Endothelial cell of umbilical vein (primary cell): ENCODE measurements at regions not wholly inside any gene's neighbourhood (a gene's known extent, or its start where the extent isn't known, plus 50 kb on each side); places are given as distances from the start of the nearest gene placed in this dataset.

Source experiments
- BruUV-seq: library from RNA; stranded (reverse); fragments of 400-500 nt; replicated peaks from 2 replicates; lab custom pipeline; 2021; lab: Mats Ljungman, UMichigan
- CTCF ChIA-PET: fragments of 300-600, 350-600 bp; sonication (Branson Sonifier 250); formaldehyde crosslinking; loops from one replicate; lab custom pipeline; 2021; ENCODE audit warnings: antibody characterized with exemption, inconsistent platforms; lab: Charles Lee
- POLR2A ChIA-PET: fragments of 300-600, 350-600 bp; sonication (Branson Sonifier 250); formaldehyde crosslinking; loops from one replicate; lab custom pipeline; 2021; ENCODE audit warnings: antibody characterized with exemption, inconsistent platforms; lab: Charles Lee
- DNase-seq: peaks from one replicate; pipeline ENCODE4 v3.0.0-alpha.2; 2011; ENCODE audit warnings: low read depth, low spot score
- FAIRE-seq: peaks from 2 replicates; lab custom pipeline; 2011; peaks lifted over from hg19 to GRCh38; lab: Jason Lieb, UNC
- H2AFZ ChIP-seq: 2 replicates; pipeline ENCODE4 v1.6.0; 2012; ENCODE audit warnings: low read depth, low read length, control low read depth, inconsistent platforms
- H3K27ac ChIP-seq: 2 replicates; pipeline ENCODE4 v1.5.1; 2011; ENCODE audit warnings: low read depth, mild to moderate bottlenecking, control low read depth, low read length, moderate library complexity; ENCODE audit not compliant: insufficient read depth
- H3K27me3 ChIP-seq, 2 experiments: 2 replicates each; pipeline versions ENCODE4 v1.6.0 to v1.6.1; 2011; ENCODE audit warnings: low read length in 2 of 2, mixed read lengths in 1 of 2; ENCODE audit not compliant: control insufficient read depth in 2 of 2, insufficient read depth in 2 of 2
- H3K36me3 ChIP-seq, 2 experiments: 2 replicates in 1 of 2; 3 replicates in 1 of 2; pipeline ENCODE4 v1.5.1; 2011; ENCODE audit warnings: low read length in 2 of 2, mild to moderate bottlenecking in 1 of 2, moderate library complexity in 1 of 2; ENCODE audit not compliant: control insufficient read depth in 2 of 2, insufficient read depth in 2 of 2; ENCODE audit errors: extremely low read depth in 1 of 2
- H3K4me1 ChIP-seq: 3 replicates; pipeline ENCODE4 v1.5.1; 2011; ENCODE audit warnings: mild to moderate bottlenecking, low read length; ENCODE audit not compliant: control insufficient read depth, insufficient read depth; ENCODE audit errors: extremely low read depth
- H3K4me2 ChIP-seq: 2 replicates; pipeline ENCODE4 v1.6.1; 2011; ENCODE audit warnings: low read length, control low read depth, mixed read lengths; ENCODE audit not compliant: insufficient read depth
- H3K4me3 ChIP-seq, 3 experiments: fragments of 200-600 bp in 1 of 3; sonication (generic), shearing (Covaris generic) in 1 of 3; replicated peaks in 1 of 3; 2 replicates each; pipeline ENCODE4 v1.5.1; 2011 to 2016; ENCODE audit warnings: control low read depth in 3 of 3, low read length in 3 of 3, mild to moderate bottlenecking in 2 of 3, inconsistent platforms in 1 of 3, low read depth in 1 of 3, moderate library complexity in 1 of 3; ENCODE audit not compliant: insufficient read depth in 1 of 3
- H3K79me2 ChIP-seq: 2 replicates; pipeline ENCODE4 v1.6.0; 2012; ENCODE audit warnings: low read length, inconsistent platforms; ENCODE audit not compliant: control insufficient read depth, insufficient read depth
- H3K9ac ChIP-seq: replicated peaks from 2 replicates; pipeline ENCODE3; 2011; ENCODE audit warnings: low read length, control low read depth; ENCODE audit not compliant: insufficient read depth; ENCODE audit errors: extremely low read depth
- H3K9me1 ChIP-seq: replicated peaks from 3 replicates; pipeline ENCODE4 v1.6.0; 2011; ENCODE audit warnings: mild to moderate bottlenecking, low read length; ENCODE audit not compliant: control insufficient read depth, insufficient read depth; ENCODE audit errors: extremely low read depth
- H3K9me3 ChIP-seq: replicated peaks from 2 replicates; pipeline ENCODE4 v1.5.1; 2012; ENCODE audit warnings: low read length, inconsistent platforms; ENCODE audit not compliant: control insufficient read depth, insufficient read depth
- H4K20me1 ChIP-seq: replicated peaks from 2 replicates; pipeline ENCODE3; 2011; ENCODE audit warnings: mild to moderate bottlenecking, low read length; ENCODE audit not compliant: control insufficient read depth, insufficient read depth; ENCODE audit errors: extremely low read depth
- CTCF ChIP-seq, 2 donors: IDR thresholded peaks; 1 replicate in 1 of 2; 2 replicates in 1 of 2; pipeline ENCODE4 v1.5.1; 2011; ENCODE audit warnings: low read length in 2 of 2, mild to moderate bottlenecking in 2 of 2, moderate library complexity in 2 of 2, control low read depth in 1 of 2, inconsistent platforms in 1 of 2, low read depth in 1 of 2; ENCODE audit not compliant: insufficient read depth in 1 of 2; ENCODE audit errors: extremely low read depth in 1 of 2
- EZH2 ChIP-seq: IDR thresholded peaks from 2 replicates; pipeline ENCODE4 v1.6.1; 2012; ENCODE audit warnings: borderline replicate concordance, low read depth, mild to moderate bottlenecking, moderate library complexity, low read length, inconsistent platforms; ENCODE audit not compliant: severe bottlenecking
- FOS ChIP-seq: IDR thresholded peaks from 2 replicates; pipeline ENCODE4 v1.6.1; 2011; ENCODE audit warnings: mild to moderate bottlenecking, low read length, moderate library complexity, borderline replicate concordance; ENCODE audit not compliant: insufficient read depth
- GATA2 ChIP-seq: IDR thresholded peaks from 2 replicates; pipeline ENCODE4 v1.7.0; 2011; ENCODE audit warnings: low read depth, mild to moderate bottlenecking, moderate library complexity, mixed read lengths, low read length; ENCODE audit not compliant: insufficient read length, insufficient read depth
- JUN ChIP-seq: IDR thresholded peaks from 2 replicates; pipeline ENCODE4 v1.6.1; 2011; ENCODE audit warnings: borderline replicate concordance, low read depth; ENCODE audit not compliant: insufficient read length, insufficient read depth
- MAX ChIP-seq: IDR thresholded peaks from 2 replicates; pipeline ENCODE4 v1.6.1; 2011; ENCODE audit not compliant: insufficient read depth, insufficient read length
- MYC ChIP-seq: IDR thresholded peaks from one replicate; pipeline ENCODE4 v1.6.1; 2011; ENCODE audit warnings: mild to moderate bottlenecking, low read depth, low read length
- POLR2A ChIP-seq: IDR thresholded peaks from 2 replicates; pipeline ENCODE4 v1.6.1; 2012; ENCODE audit warnings: low read depth, mild to moderate bottlenecking, control low read depth, low read length
- POLR2AphosphoS5 ChIP-seq: IDR thresholded peaks from 2 replicates; pipeline ENCODE4 v1.6.1; 2012; ENCODE audit warnings: low read depth, mild to moderate bottlenecking, control low read depth, low read length, moderate library complexity; ENCODE audit not compliant: insufficient read depth
- dilution Hi-C: fragments of 300-500 bp; cut with MboI; formaldehyde crosslinking; loops from one replicate; pipeline ENCODE4 v1.15.0; 2019; ENCODE audit warnings: low sequenced_read_pairs; ENCODE audit not compliant: extremely low pct_ligation_motif_present
- intact Hi-C: fragments of 100-400 bp; cut with micrococcal nuclease; formaldehyde crosslinking; loops from one replicate; pipeline ENCODE4 v1.10.0; 2022

GRCh38 chr2:215718436-215718835, 282.6 kb upstream of the FN1 start:
- Histone ChIP-seq H3K4me3 (peak overlapping the region in 1 of 3 experiments; percentile 28), H3K27me3 (no peaks in the 10 kb centered on the region), H3K36me3 (peaks cover 3 to 4% of the 10 kb centered on the region in 2 experiments), H4K20me1 (no peaks in the 10 kb centered on the region), H3K27ac (peak overlapping the region; percentile 92), H3K79me2 (no peaks in the 10 kb centered on the region), H2AFZ (no peak overlapping the region), H3K9me3 (no peaks in the 10 kb centered on the region), H3K9ac (peak overlapping the region; percentile 73), H3K4me1 (peaks cover 38% of the 10 kb centered on the region), H3K9me1 (no peaks in the 10 kb centered on the region), H3K4me2 (peak overlapping the region; percentile 71)
- no peak for TF ChIP-seq JUN
- TF ChIP-seq MYC, result no peak
- no peak for TF ChIP-seq GATA2
- TF ChIP-seq POLR2A, result no peak
- no peak for TF ChIP-seq POLR2AphosphoS5
- TF ChIP-seq EZH2, result no peak
- TF ChIP-seq CTCF (IDR thresholded peaks at IDR 0.05; ENCODE audit: extremely low read depth in 1 of 2, insufficient read depth in 1 of 2, low read depth in 1 of 2, low read length in 2 of 2), result no peak
- no peak for TF ChIP-seq FOS
- no peak for TF ChIP-seq MAX
- POLR2A ChIA-PET, result no interaction called here
- intact Hi-C loops (loop anchor here (1.0 to 2.0 kb wide), 6 partner anchors 26 to 264 kb away; no protein-coding TSS in a partner anchor), dilution Hi-C loops (no loop called here)
- FAIRE-seq (peak; percentile 46), DNase-seq (no peak)
- no TSS peak for BruUV-seq
- CTCF ChIA-PET, result interaction anchor here (1.2 to 2.5 kb wide), 6 partner anchors 7 to 110 kb away, joined by 3 to 7 read pairs (median 3); no protein-coding TSS in a partner anchor
